Panc1 (cell line): ENCODE measurements at regions not wholly inside any gene's neighbourhood (a gene's known extent, or its start where the extent isn't known, plus 50 kb on each side); places are given as distances from the start of the nearest gene placed in this dataset.
"Not testable (repeated sequence)": the region's sequence is repeated elsewhere in the genome, so short reads cannot be mapped to it uniquely, and the experiment has no call there.

ENCODE experiments used
- ATAC-seq: fragments of 200-7000 bp; cut with Tn5 transposase; 2 replicates; pipeline ENCODE4 v1.9.1; 2020; ENCODE audit warnings: mild to moderate bottlenecking, moderate library complexity
- BruUV-seq: library from RNA; stranded (reverse); fragments of 400-500 nt; replicated peaks from 2 replicates; lab custom pipeline; 2021; lab: Mats Ljungman, UMichigan
- CTCF ChIA-PET: fragments of 300-600 bp; sonication (Branson Sonifier 250); formaldehyde crosslinking; loops from one replicate; lab custom pipeline; 2022; ENCODE audit warnings: antibody characterized with exemption; lab: Charles Lee
- POLR2A ChIA-PET: fragments of 300-600 bp; sonication (Branson Sonifier 250); formaldehyde crosslinking; loops from one replicate; lab custom pipeline; 2022; ENCODE audit warnings: antibody characterized with exemption; lab: Charles Lee
- DNase-seq: peaks from one replicate; pipeline ENCODE4 v3.0.0-alpha.2; 2010; ENCODE audit warnings: low read depth, low spot score
- H3K27ac ChIP-seq: 2 replicates; pipeline ENCODE4 v1.5.1; 2011; ENCODE audit warnings: mild to moderate bottlenecking, low read length, inconsistent platforms
- H3K27me3 ChIP-seq: fragments of 200-500 bp; sonication (Bioruptor generic); 2 replicates; pipeline ENCODE4 v1.6.0; 2014; ENCODE audit warnings: low read length, inconsistent platforms; ENCODE audit not compliant: control insufficient read depth, insufficient read depth
- H3K36me3 ChIP-seq: fragments of 200-500 bp; sonication (Bioruptor generic); 2 replicates; pipeline ENCODE4 v1.5.1; 2014; ENCODE audit warnings: inconsistent platforms, mild to moderate bottlenecking, low read length, moderate library complexity; ENCODE audit not compliant: control insufficient read depth, insufficient read depth
- H3K4me1 ChIP-seq: 2 replicates; pipeline ENCODE4 v1.5.1; 2011; ENCODE audit warnings: inconsistent platforms, mild to moderate bottlenecking, low read length, moderate library complexity; ENCODE audit not compliant: control insufficient read depth, insufficient read depth
- H3K4me3 ChIP-seq, 2 experiments: 2 replicates each; pipeline ENCODE4 v1.5.1; 2011 to 2012; ENCODE audit warnings: low read depth in 2 of 2, low read length in 2 of 2, mild to moderate bottlenecking in 2 of 2, inconsistent platforms in 1 of 2, moderate library complexity in 1 of 2
- H3K9me3 ChIP-seq: fragments of 200-500 bp; sonication (Bioruptor generic); 2 replicates; pipeline ENCODE4 v1.5.1; 2014; ENCODE audit warnings: low read depth, mild to moderate bottlenecking, inconsistent platforms, low read length, moderate library complexity; ENCODE audit not compliant: control insufficient read depth, insufficient read depth
- CTCF ChIP-seq: fragments of 450-650 bp; IDR thresholded peaks from 2 replicates; pipeline ENCODE4 v1.5.1; 2017; ENCODE audit warnings: mild to moderate bottlenecking
- POLR2AphosphoS5 ChIP-seq: IDR thresholded peaks from 2 replicates; pipeline ENCODE4 v1.6.1; 2012; ENCODE audit warnings: mild to moderate bottlenecking, low read depth, low read length, moderate library complexity
- REST ChIP-seq, 2 experiments: IDR thresholded peaks; 2 replicates each; pipeline ENCODE4 v1.6.1; 2011 to 2012; ENCODE audit warnings: low read depth in 2 of 2, control low read depth in 1 of 2, low read length in 1 of 2, mild to moderate bottlenecking in 1 of 2, moderate library complexity in 1 of 2; ENCODE audit not compliant: insufficient read depth in 1 of 2
- SIN3A ChIP-seq: IDR thresholded peaks from 2 replicates; pipeline ENCODE4 v1.6.1; 2012; ENCODE audit warnings: low read depth, mild to moderate bottlenecking, low read length, moderate library complexity, borderline replicate concordance; ENCODE audit not compliant: insufficient read depth
- TCF7L2 ChIP-seq: IDR thresholded peaks from 2 replicates; pipeline ENCODE4 v1.6.1; 2011; ENCODE audit warnings: mild to moderate bottlenecking, low read depth, low read length, inconsistent platforms
- in situ Hi-C: cut with HindIII; loops from 2 replicates; pipeline ENCODE4 v1.10.0; 2016; ENCODE audit warnings: low sequenced_read_pairs, low pct_unique_long_range_greater_than_20kb
- intact Hi-C: fragments of 100-400 bp; cut with micrococcal nuclease; formaldehyde crosslinking; loops from one replicate; pipeline ENCODE4 v1.10.0; 2022; ENCODE audit not compliant: unreplicated experiment

GRCh38 chr2:3904061-3904460, 200.7 kb downstream of the DCDC2C start:
- H3K4me3 ChIP-seq, result no peak overlapping the region
- H3K9me3 ChIP-seq, result no peaks in the 10 kb centered on the region
- ATAC-seq (no peak), DNase-seq (no peak)
- H3K27me3 ChIP-seq, result no peaks in the 10 kb centered on the region
- H3K4me1 ChIP-seq, result no peaks in the 10 kb centered on the region
- no peaks in the 10 kb centered on the region for H3K36me3 ChIP-seq
- no peak overlapping the region for H3K27ac ChIP-seq
- no peak for TF ChIP-seq SIN3A
- in situ Hi-C loops, result no loop called here
- BruUV-seq, result no TSS peak
- POLR2A ChIA-PET, result no interaction called here
- intact Hi-C loops, result no loop called here
- CTCF ChIA-PET, result no interaction called here

GRCh38 chr2:3908498-3908897, 205.1 kb downstream of the DCDC2C start:
- H3K4me3 ChIP-seq, H3K4me1 ChIP-seq, H3K27ac ChIP-seq, ATAC-seq, intact Hi-C loops, in situ Hi-C loops, DNase-seq, POLR2A ChIA-PET, H3K27me3 ChIP-seq, BruUV-seq, CTCF ChIA-PET, H3K36me3 ChIP-seq, H3K9me3 ChIP-seq: not testable (repeated sequence)

- CTCF ChIA-PET, result no interaction called here
- Histone ChIP-seq H3K4me3 (no peak overlapping the region), H3K4me1 (no peaks in the 10 kb centered on the region), H3K27me3 (no peaks in the 10 kb centered on the region; the same call in 1 of the 2 replicates), H3K36me3 (no peaks in the 10 kb centered on the region), H3K9me3 (no peaks in the 10 kb centered on the region), H3K27ac (no peak overlapping the region)
- no TSS peak for BruUV-seq
- ATAC-seq (no peak), DNase-seq (no peak)
- TF ChIP-seq TCF7L2 (no peak), CTCF (no peak), POLR2AphosphoS5 (no peak), SIN3A (no peak), REST (IDR thresholded peaks at IDR 0.05; ENCODE audit: insufficient read depth in 1 of 2, low read depth in 2 of 2, low read length in 1 of 2) (no peak)
- POLR2A ChIA-PET, result no interaction called here
- intact Hi-C loops, result no loop called here
- in situ Hi-C loops, result no loop called here
These were observed 208.6 kb downstream of the DCDC2C start for GRCh38 chr2:3911882-3912455.
